ENCODE measurements at regions not wholly inside any gene's neighbourhood (a gene's known extent, or its start where the extent isn't known, plus 50 kb on each side); places are given as distances from the start of the nearest gene placed in this dataset.

GRCh38 chr10:44166441-44166840, 218.5 kb downstream of the CXCL12 start:
- no peak overlapping the region for H2AK5ac ChIP-seq (ENCODE audit: low read depth, low read length)
- H2BK15ac ChIP-seq (ENCODE audit: low read length), result no peak overlapping the region
- WGBS, 2 experiments (ENCODE audit: extremely low coverage in 1 of 2, insufficient coverage in 1 of 2, insufficient read length in 1 of 2, insufficient replicate concordance in 2 of 2, low coverage in 1 of 2, low lambda C conversion rate in 2 of 2, missing lambda C conversion rate in 1 of 2), result 100% methylated on average over 1 of the region's 1 CpG; no CpG with 5 or more reads in 1 of the 2 experiments
- H3K36me3 ChIP-seq (ENCODE audit: control insufficient read depth in 2 of 4, insufficient read depth in 4 of 4, low read length in 3 of 4), result no peaks in the 10 kb centered on the region
- no peak overlapping the region for H3K56ac ChIP-seq (replicated peaks; ENCODE audit: insufficient read length, low read depth, low read length)
- no peak overlapping the region for H2BK20ac ChIP-seq (ENCODE audit: low read length)
- no peak overlapping the region for H2BK12ac ChIP-seq (ENCODE audit: low read depth, low read length)
- H2AFZ ChIP-seq (ENCODE audit: low read length), result no peak overlapping the region
- H3K27me3 ChIP-seq (replicated peaks in 1 of 4; ENCODE audit: control insufficient read depth in 3 of 4, extremely low read depth in 1 of 4, insufficient read depth in 3 of 4, low read length in 3 of 4), result no peaks in the 10 kb centered on the region
- H3K23ac ChIP-seq (ENCODE audit: insufficient read length), result no peak overlapping the region
- H3K18ac ChIP-seq (ENCODE audit: extremely low read depth, low read length), result no peak overlapping the region
- no peak overlapping the region for H4K8ac ChIP-seq (ENCODE audit: extremely low read depth, insufficient read depth, low read length)
- no peak overlapping the region for H4K5ac ChIP-seq (ENCODE audit: insufficient read length, low read depth, low read length)
- H3K23me2 ChIP-seq (ENCODE audit: low read depth, low read length), result no peaks in the 10 kb centered on the region
- H3K4me1 ChIP-seq (replicated peaks in 1 of 4; ENCODE audit: control insufficient read depth in 3 of 4, insufficient read depth in 4 of 4, low read length in 3 of 4), result 0 out of 7 replicates have a peak, but pooled peaks cover 0 to under 1% (median 0%) of the 10 kb centered on the region in 4 experiments
- no peak overlapping the region for H3K14ac ChIP-seq (ENCODE audit: insufficient read length)
- ChIA-PET CTCF (ENCODE audit: partially characterized antibody) (no interaction called here), POLR2A (ENCODE audit: partially characterized antibody) (no interaction called here)
- no peak overlapping the region for H3K4me2 ChIP-seq (ENCODE audit: insufficient read depth in 1 of 2, low read depth in 2 of 2, low read length in 2 of 2)
- no peaks in the 10 kb centered on the region for H3K79me2 ChIP-seq (ENCODE audit: control insufficient read depth in 1 of 2, insufficient read depth in 2 of 2, low read length in 2 of 2)
- FAIRE-seq (no peak), DNase-seq (ENCODE audit: low read depth in 1 of 2, low spot score in 2 of 2) (no peak)
- H3K4ac ChIP-seq (replicated peaks; ENCODE audit: insufficient read length, low read depth, low read length), result no peak overlapping the region
- H3K9me3 ChIP-seq (ENCODE audit: insufficient read depth in 2 of 2, low read depth in 1 of 2, low read length in 1 of 2), result no peaks in the 10 kb centered on the region
- no peak overlapping the region for H3K9ac ChIP-seq (replicated peaks in 1 of 4; ENCODE audit: extremely low read depth in 1 of 4, low read depth in 3 of 4, low read length in 3 of 4)
- H2BK5ac ChIP-seq (ENCODE audit: low read depth, low read length), result no peak overlapping the region
- no peaks in the 10 kb centered on the region for H4K20me1 ChIP-seq (replicated peaks in 1 of 2; ENCODE audit: control insufficient read depth in 1 of 2, insufficient read depth in 2 of 2, low read length in 2 of 2)
- H2BK120ac ChIP-seq (replicated peaks; ENCODE audit: low read depth, low read length), result no peak overlapping the region
- TF ChIP-seq BCL11A (IDR thresholded peaks at IDR 0.05; ENCODE audit: low read depth in 2 of 2, low read length in 2 of 2) (no peak), EGR1 (IDR thresholded peaks at IDR 0.05; ENCODE audit: borderline replicate concordance, low read depth, low read length) (no peak), SUZ12 (IDR thresholded peaks at IDR 0.05; ENCODE audit: low read length) (no peak), CHD1 (IDR thresholded peaks at IDR 0.05; ENCODE audit: low read depth, low read length) (no peak), POLR2AphosphoS5 (IDR thresholded peaks at IDR 0.05; ENCODE audit: low read depth, low read length) (no peak), MAX (IDR thresholded peaks at IDR 0.05) (no peak)
- H4K91ac ChIP-seq (replicated peaks; ENCODE audit: insufficient read length, low read length), result no peak overlapping the region
- no peak overlapping the region for H3K27ac ChIP-seq (ENCODE audit: low read depth, low read length)
- H3K79me1 ChIP-seq (ENCODE audit: low read depth, low read length), result no peaks in the 10 kb centered on the region
- H3K4me3 ChIP-seq (ENCODE audit: extremely low read depth in 1 of 4, insufficient read depth in 2 of 4, low read depth in 3 of 4, low read length in 4 of 4), result no peak overlapping the region

Measured in H1 (cell line).